NB4 (cell line): ENCODE measurements at regions not wholly inside any gene's neighbourhood (a gene's known extent, or its start where the extent isn't known, plus 50 kb on each side); places are given as distances from the start of the nearest gene placed in this dataset.

Experiments
- CTCF ChIP-seq: IDR thresholded peaks from one replicate; pipeline ENCODE4 v1.5.1; 2012; ENCODE audit warnings: low read depth, low read length
- MAX ChIP-seq: IDR thresholded peaks from 2 replicates; pipeline ENCODE4 v1.6.1; 2011; ENCODE audit warnings: low read depth, low read length
- MYC ChIP-seq: IDR thresholded peaks from 2 replicates; pipeline ENCODE4 v1.6.1; 2011; ENCODE audit warnings: low read depth, low read length
- POLR2A ChIP-seq: IDR thresholded peaks from 2 replicates; pipeline ENCODE4 v1.6.1; 2011; ENCODE audit warnings: mild to moderate bottlenecking; ENCODE audit not compliant: insufficient read length; ENCODE audit errors: extremely low read depth

GRCh38 chr10:44309361-44309760, 75.5 kb downstream of the CXCL12 start:
- TF ChIP-seq CTCF: no peak
- no peak for TF ChIP-seq POLR2A
- no peak for TF ChIP-seq MAX
- TF ChIP-seq MYC: no peak
